Lung microvascular endothelial cell (primary cell): ENCODE measurements at regions not wholly inside any gene's neighbourhood (a gene's known extent, or its start where the extent isn't known, plus 50 kb on each side); places are given as distances from the start of the nearest gene placed in this dataset.
"Not testable (repeated sequence)": the region's sequence is repeated elsewhere in the genome, so short reads cannot be mapped to it uniquely, and the experiment has no call there.

Source experiments
- DNase-seq, 2 donors: peaks; one replicate each; pipeline versions ENCODE4 v3.0.0 to v3.0.0-alpha.2; 2010; ENCODE audit warnings: low read depth in 2 of 2

DNA sequence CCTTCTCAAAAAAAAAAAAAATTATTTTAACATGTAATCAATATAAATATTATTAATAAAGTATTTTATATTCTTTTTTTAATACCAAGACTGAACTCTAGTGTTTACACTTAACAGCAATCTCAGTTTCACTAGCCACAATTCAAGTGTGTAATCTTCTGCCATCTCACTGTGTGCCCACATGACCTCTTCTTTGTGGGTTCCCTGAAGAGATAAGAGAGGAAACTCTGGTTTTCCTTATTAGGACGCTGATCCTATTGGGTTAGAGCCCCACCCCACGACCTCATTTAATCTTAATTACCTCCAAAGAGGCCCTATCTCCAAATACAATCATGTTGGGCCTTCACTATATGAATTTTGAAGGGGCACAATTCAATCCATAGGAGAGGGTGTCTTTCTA lies 177.6 kb downstream of the STK31 start:
- no peak for DNase-seq

DNA sequence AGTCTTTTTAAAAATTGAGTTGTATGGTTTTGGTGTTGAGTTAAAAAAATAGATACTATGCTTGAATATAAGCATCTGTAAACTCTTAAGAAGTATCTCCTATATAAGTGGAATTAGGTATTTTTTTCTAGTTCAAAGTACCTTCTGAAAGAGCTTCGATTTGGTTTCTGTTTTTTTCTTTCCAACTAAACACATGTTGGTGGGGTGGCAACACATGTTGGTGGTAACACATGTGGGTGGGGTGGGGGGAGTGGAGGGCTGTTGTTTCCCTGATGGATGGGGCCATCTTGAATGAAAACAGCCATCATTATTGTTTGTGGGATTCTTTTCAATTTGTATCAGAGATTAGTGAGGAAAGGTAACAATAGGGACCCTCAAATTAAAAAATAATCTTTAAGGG lies 178.9 kb downstream of the STK31 start:
- no peak for DNase-seq

GRCh38 chr7:23889566-23889965 lies 179.5 kb downstream of the STK31 start:
- DNase-seq, result no peak

GRCh38 chr7:23892019-23892418 lies 182.0 kb downstream of the STK31 start:
- no peak for DNase-seq

DNA sequence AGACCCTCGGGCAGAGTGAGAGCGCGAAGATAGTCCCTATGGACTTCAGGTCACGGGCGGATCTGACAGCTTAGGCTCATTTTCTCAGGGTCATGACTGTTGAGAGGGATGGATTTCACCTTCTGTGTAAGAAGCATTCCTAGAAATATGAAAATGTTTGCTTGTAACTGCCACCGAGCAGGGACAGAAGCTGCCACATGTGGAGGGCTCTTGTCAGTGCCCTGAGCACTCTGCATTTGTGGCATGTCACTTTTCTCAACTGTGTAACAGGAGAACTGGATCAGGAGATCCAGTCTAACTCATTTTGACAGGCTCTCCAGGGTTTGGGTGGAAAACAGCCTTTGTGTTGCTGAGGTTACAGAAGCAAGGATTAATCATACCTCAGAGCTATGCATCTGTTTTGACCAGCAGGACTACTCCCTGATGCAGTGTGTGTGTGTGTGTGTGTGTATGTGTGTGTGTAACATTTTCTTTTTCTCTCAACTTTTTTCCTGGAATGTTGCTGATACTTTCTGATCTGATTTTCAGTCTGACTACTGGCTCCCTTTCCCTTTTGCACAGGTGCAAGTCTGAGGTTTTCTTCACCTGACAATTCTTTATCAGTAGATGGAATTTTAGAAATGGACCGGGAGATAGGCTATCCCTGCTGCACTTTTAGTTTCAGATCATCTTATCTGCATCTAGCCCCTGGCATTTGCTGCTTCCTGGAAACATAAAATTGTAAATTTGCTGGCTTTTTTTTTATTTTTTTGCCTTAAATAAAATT lies 183.3 kb downstream of the STK31 start:
- no peak for DNase-seq

- no peak for DNase-seq
Measured at GRCh38 chr7:23893942-23894891, 184.2 kb downstream of the STK31 start.

DNA sequence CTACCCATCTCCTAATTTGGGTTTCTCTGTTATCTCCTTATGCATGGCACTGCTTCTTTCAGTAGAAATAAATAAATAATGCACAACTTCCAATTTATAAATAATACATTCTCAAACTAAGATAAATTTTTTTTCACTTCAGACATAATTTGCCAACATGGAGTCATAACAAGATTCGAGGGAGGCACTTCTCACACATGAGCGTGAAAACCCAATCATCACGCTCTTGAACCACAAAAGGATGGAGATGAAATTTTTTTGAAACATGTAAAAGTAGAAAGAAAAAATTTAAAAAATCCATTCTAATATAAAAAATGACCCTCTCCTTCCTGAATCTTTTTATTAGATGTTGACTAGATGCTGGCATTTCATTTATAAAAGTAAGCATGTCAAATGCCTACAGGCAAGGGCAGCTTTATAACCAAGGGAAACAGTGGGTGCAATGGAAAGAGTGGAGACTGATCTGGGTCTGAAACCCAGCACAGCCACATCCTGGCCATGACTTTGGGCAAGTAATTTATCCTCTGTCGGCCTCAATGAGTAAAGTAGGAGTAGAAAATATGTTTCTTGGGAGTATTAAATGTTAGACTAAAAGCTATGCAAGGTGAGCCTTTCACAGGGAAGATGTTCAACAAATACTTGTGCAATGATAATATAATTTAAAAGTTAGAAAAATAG lies 185.0 kb downstream of the STK31 start:
- DNase-seq, result no peak

DNA sequence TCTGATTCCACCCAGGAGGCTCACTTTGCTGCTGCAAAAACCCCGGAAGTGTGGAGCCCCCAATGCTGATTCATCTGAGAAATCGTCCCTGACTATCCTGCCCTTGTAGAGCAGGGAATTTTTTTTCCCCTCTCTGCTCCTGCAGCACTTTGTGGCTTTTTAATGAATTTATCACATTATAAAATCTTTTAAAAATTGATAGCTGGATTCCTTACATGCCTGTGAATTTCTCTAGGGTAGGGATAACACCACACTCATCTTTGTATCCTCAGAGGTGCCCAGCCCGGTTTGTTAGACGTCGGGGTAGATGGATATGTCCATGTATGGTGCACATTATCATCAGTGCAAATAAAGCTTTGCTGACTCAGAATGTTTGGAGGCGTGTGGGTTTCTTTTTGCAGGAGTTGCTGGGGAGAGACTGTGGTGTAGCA lies 185.7 kb downstream of the STK31 start:
- no peak for DNase-seq

- DNase-seq, result no peak
Measured at GRCh38 chr7:23898619-23899018, 188.6 kb downstream of the STK31 start.

- not testable (repeated sequence) for DNase-seq
Measured at GRCh38 chr7:23904901-23905300, 194.9 kb downstream of the STK31 start.

- no peak for DNase-seq
Measured at GRCh38 chr7:23907012-23907411, 197.0 kb downstream of the STK31 start.

GRCh38 chr7:23909426-23909825 lies 199.4 kb downstream of the STK31 start:
- no peak for DNase-seq

DNA sequence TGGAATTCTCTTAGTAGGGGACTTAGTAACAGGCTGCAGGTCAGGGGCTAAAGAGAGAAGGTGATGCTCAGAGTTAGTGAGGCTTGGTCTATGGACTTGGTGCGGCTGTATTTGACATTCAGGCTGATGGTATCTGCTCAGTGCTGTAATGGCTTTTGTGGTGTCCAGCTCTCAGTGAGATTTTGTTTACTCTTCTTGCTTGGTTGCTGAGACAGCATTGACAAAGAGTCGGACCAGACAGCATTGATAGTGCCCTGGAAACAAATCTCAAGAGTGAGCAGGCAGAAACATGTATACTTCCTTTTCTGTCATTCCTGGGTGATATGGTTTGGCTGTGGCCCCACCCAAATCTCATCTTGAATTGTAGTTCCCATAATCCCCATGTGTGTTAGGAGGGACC lies 202.0 kb downstream of the STK31 start:
- no peak for DNase-seq

DNA sequence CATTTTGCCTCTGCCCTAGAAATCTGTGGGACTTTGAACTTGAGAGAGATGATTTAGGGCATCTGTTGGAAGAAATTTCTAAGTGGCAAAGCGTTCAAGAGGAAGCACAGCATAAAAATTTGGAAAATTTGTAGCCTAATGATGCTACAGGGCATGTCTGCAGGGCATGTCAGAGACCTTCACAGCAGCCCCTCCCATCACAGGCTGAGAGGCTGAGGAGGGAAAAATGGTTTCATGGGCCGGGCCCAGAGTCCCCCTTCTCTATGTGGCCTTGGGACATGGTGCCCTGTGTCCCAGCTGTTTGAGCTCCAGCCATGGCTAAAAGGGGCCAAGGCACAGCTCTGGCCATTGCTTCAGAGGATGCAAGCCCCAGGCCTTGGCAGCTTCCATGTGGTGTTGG lies 203.0 kb downstream of the STK31 start:
- no peak for DNase-seq

GRCh38 chr7:23915236-23915635 lies 205.2 kb downstream of the STK31 start:
- no peak for DNase-seq

DNA sequence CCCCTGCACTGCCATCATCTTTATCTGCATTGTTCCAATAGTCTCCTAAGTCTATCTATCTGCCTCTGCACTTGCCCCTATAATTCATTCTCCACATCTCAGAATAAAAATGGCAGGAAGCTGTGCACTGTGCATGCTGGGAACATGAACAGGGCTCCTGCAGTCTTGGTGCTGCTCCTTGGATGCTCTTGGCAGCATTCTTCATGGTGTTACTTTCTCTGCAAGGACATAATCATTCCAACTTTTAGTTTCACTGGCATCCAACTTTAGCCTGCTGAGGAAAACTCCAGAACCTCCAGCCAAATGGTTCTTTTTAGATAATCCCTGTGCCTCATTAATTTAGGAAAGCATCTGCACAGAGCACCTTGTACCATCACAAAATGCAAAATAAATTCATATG lies 208.3 kb downstream of the STK31 start:
- DNase-seq, result no peak

DNA sequence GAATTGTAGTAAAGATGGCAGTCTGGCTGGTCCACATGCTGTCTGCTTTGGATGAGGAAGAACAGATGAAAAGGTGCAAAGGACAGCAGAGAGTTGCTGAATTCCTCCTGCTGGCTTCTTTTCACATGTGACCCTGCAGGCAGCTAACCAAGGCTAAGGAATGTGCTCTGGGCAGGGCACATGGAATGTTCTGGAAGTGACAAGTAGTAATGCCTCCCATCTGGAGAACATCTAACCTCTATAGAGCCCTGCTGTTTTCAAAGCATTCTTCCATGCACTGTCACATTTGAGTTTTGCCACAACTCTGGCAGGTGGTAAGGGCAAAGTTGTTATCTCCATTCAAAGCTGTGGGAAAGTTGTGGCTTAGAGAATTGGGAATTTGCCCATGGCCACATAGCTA lies 208.8 kb downstream of the STK31 start:
- no peak for DNase-seq

DNA sequence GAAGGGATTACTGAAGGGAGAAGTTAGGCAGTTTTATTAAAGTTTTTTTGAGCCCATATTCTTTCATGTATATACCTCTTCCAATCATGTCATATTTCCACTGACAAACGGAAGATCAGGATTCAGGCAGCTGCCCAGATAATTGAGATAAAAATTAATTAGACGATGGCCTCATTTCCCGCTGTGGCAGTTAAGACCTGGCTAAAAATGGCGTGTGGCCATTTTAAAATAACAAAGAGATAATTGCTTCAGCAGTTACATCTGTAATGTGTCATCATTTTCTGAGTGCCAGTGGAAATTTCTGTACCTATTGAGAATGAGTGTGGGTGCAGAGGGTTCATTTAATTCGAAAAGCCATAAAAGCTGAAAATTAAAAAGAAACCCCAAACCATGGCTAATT lies 215.1 kb downstream of the STK31 start:
- DNase-seq, result no peak

DNA sequence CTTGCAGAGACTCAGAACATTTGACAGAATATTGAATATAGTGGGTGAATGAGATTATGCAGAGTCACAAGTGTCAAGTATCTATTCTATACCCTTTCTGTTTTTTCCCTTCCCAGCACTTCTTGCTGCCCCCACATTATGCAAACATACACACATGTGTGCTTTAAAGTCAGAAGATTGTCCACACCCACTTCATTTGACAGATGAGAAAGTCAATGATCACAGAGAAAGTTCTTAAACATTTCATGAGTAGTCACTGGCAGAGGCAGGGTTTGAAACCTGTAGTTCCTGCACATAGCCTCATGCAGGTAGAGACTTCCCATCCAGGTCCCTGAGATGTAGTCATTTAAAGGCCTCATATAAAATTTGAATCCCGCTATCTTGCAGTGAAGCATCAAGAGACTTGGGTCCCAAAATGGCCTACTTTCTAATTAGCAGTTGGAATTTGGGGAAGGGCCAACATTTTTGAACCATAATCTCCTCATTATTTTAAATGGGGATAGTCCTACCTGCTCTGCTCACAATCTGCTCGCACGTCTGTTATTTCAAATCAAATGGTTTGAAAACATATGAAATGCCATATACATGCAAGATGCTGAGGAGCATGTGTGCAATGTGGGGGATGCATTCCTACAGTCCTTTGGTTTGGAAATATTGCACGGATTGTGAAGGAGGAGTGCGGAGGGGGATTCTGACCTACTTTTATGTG lies 217.8 kb downstream of the STK31 start:
- DNase-seq, result no peak

- no peak for DNase-seq
Measured at GRCh38 chr7:23928418-23928775, 218.4 kb downstream of the STK31 start.

- no peak for DNase-seq
Measured at GRCh38 chr7:23930312-23930711, 220.3 kb downstream of the STK31 start.

GRCh38 chr7:23931633-23932032 lies 221.6 kb downstream of the STK31 start:
- DNase-seq, result no peak
